ENCODE measurements at regions not wholly inside any gene's neighbourhood (a gene's known extent, or its start where the extent isn't known, plus 50 kb on each side); places are given as distances from the start of the nearest gene placed in this dataset.

DNA sequence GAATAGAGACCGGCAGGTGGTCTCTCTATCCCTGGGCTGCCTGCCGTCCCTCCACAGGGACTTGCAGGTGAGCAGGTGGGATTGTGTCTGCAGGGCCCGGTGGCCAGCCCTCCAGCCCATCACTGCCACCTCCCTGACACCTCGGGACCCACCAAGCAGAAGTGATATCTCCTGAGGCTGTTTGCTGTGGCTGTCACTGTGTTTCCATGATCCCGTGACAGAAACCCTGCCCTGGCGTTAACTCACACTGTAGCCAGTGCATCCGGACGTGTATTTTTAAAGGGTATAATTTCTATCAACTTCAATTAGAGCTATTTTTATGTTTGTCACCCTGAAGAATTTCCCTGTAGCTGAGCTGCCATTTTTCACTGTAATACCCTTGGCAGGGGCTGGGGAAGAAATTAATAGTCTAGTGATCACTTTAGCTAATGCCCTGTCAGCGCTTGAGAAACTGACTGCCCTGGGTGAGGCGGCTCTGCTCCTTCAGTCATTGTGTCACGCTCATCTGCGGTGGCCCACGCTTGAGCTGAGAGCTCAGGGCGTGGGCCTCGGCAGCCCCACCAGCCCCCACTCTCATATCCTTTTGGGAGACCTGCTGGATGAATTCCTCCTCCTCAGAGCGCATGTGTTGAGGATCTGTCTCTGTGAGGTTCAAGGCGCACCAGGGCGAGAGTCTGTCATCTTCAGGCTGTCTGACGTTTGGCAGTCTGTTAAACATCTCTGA lies 229.9 kb upstream of the CIBAR2 start:
- no peak overlapping the region for H3K4me2 ChIP-seq (ENCODE audit: unreplicated experiment)
- no peaks in the 10 kb centered on the region for H3K9me3 ChIP-seq (ENCODE audit: low read depth)
- no peaks in the 10 kb centered on the region for H3K36me3 ChIP-seq (ENCODE audit: low read depth)
- H3K9me2 ChIP-seq (ENCODE audit: insufficient read depth) = no peaks in the 10 kb centered on the region
- no peak overlapping the region for H3K4me3 ChIP-seq
- in situ Hi-C loops (cut with MboI) = no loop called here
- 0 out of 2 replicates have a peak, but pooled peaks cover 4% of the 10 kb centered on the region for H4K20me1 ChIP-seq (ENCODE audit: insufficient read depth)
- WGBS, 2 experiments (ENCODE audit: low coverage in 1 of 2, low lambda C conversion rate in 2 of 2, missing lambda C conversion rate in 2 of 2) = 61 to 62% methylated on average over 19 of the region's 19 CpGs
- no peak overlapping the region for H3K9ac ChIP-seq
- H3K79me2 ChIP-seq (ENCODE audit: insufficient read depth) = peaks cover 53% of the 10 kb centered on the region
- DNase-seq = no peak
- no peak overlapping the region for H3K27ac ChIP-seq
- no peaks in the 10 kb centered on the region for H3F3A ChIP-seq (ENCODE audit: insufficient read depth)
- H3K4me1 ChIP-seq (ENCODE audit: insufficient read depth) = no peaks in the 10 kb centered on the region
- H3K27me3 ChIP-seq (replicated peaks; ENCODE audit: insufficient read depth) = no peaks in the 10 kb centered on the region
- no peak for TF ChIP-seq EZH2 (IDR thresholded peaks at IDR 0.05; ENCODE audit: insufficient read depth, poor library complexity, severe bottlenecking)
- TF ChIP-seq EZH2phosphoT487 (IDR thresholded peaks at IDR 0.05; ENCODE audit: insufficient read depth, low read depth) = no peak
- no peak overlapping the region for H2AFZ ChIP-seq

DNA sequence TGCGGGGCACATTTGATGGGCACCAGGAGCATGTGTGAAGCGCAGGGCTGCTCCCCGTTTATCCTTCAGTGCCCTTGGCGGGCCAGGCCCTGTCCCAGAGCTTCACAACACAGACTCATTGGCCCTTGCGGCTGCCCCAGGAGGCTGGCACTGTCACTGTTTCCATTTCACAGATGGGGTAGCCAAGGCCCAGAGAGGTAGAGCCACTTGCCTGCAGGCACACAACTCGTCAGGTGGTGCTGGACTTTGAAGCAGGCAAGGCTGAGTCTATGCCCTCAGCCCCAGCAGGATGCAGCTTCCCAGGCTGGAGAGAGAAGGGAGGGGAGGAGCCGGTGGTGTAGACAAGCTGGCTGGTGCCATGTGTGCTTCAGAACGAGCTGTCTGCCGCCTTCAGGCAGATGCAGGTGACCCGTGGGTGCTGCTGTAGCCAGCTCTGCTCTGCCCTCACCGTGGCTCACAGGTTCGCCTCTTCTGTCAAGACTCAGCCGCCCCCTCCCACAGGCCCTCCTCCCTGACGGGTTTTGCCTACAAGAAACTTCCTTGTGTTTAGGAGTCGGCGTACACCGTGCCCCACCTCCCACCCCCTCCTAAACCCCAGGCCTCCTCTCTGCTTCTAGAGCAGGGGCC lies 232.3 kb upstream of the CIBAR2 start:
- H3K4me2 ChIP-seq (ENCODE audit: unreplicated experiment) = no peak overlapping the region
- no peak for DNase-seq
- no peaks in the 10 kb centered on the region for H3F3A ChIP-seq (ENCODE audit: insufficient read depth)
- H3K79me2 ChIP-seq (ENCODE audit: insufficient read depth) = peaks cover 51% of the 10 kb centered on the region
- no peaks in the 10 kb centered on the region for H3K4me1 ChIP-seq (ENCODE audit: insufficient read depth)
- H4K20me1 ChIP-seq (ENCODE audit: insufficient read depth) = 0 out of 2 replicates have a peak, but pooled peaks cover 4% of the 10 kb centered on the region
- no peak overlapping the region for H2AFZ ChIP-seq
- H3K9ac ChIP-seq = no peak overlapping the region
- no peaks in the 10 kb centered on the region for H3K36me3 ChIP-seq (ENCODE audit: low read depth)
- no peaks in the 10 kb centered on the region for H3K9me2 ChIP-seq (ENCODE audit: insufficient read depth)
- no peak overlapping the region for H3K4me3 ChIP-seq
- H3K27me3 ChIP-seq (replicated peaks; ENCODE audit: insufficient read depth) = no peaks in the 10 kb centered on the region
- H3K9me3 ChIP-seq (ENCODE audit: low read depth) = no peaks in the 10 kb centered on the region
- no peak overlapping the region for H3K27ac ChIP-seq
- in situ Hi-C loops (cut with MboI) = no loop called here
- TF ChIP-seq EZH2 (IDR thresholded peaks at IDR 0.05; ENCODE audit: insufficient read depth, poor library complexity, severe bottlenecking) = no peak
- no peak for TF ChIP-seq EZH2phosphoT487 (IDR thresholded peaks at IDR 0.05; ENCODE audit: insufficient read depth, low read depth)
- 94 to 99% methylated on average over 11 to 17 of the region's 17 CpGs for WGBS, 2 experiments (ENCODE audit: low coverage in 1 of 2, low lambda C conversion rate in 2 of 2, missing lambda C conversion rate in 2 of 2)

DNA sequence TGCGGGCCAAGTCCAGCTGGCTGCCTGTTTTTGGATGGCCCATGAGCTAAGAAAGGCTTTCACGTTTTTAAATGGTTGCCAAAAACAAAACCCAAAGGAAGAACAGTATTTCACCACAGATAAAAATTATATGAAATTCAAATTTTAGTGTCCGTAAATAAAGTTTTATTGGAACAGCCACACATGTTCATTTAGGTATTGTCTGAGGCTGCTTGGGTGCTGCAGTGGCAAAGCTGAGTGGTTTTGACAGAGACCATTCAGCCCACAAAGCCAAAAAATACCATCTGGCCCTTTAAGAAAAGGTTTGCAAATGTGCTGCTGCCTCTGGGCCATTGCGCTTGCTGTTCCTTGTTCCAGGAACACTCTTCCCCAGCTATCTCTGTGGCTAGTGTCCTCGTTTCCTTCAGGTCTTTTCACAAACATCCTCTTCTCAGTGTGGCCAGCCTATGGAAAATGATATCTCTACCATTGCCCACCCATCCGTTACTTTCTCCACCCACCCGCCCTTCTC lies 232.9 kb upstream of the CIBAR2 start:
- Histone ChIP-seq H2AFZ (no peak overlapping the region), H3K9me3 (ENCODE audit: low read depth) (no peaks in the 10 kb centered on the region), H3K9ac (no peak overlapping the region), H3K27me3 (replicated peaks; ENCODE audit: insufficient read depth) (no peaks in the 10 kb centered on the region), H4K20me1 (ENCODE audit: insufficient read depth) (0 out of 2 replicates have a peak, but pooled peaks cover 4% of the 10 kb centered on the region), H3K4me3 (no peak overlapping the region), H3K36me3 (ENCODE audit: low read depth) (no peaks in the 10 kb centered on the region), H3K27ac (no peak overlapping the region), H3F3A (ENCODE audit: insufficient read depth) (no peaks in the 10 kb centered on the region), H3K79me2 (ENCODE audit: insufficient read depth) (peaks cover 51% of the 10 kb centered on the region), H3K4me2 (ENCODE audit: unreplicated experiment) (no peak overlapping the region), H3K9me2 (ENCODE audit: insufficient read depth) (no peaks in the 10 kb centered on the region), H3K4me1 (ENCODE audit: insufficient read depth) (no peaks in the 10 kb centered on the region)
- TF ChIP-seq EZH2phosphoT487 (IDR thresholded peaks at IDR 0.05; ENCODE audit: insufficient read depth, low read depth) (no peak), EZH2 (IDR thresholded peaks at IDR 0.05; ENCODE audit: insufficient read depth, poor library complexity, severe bottlenecking) (no peak)
- no peak for DNase-seq
- in situ Hi-C loops (cut with MboI) = no loop called here
- WGBS, 2 experiments (ENCODE audit: low coverage in 1 of 2, low lambda C conversion rate in 2 of 2, missing lambda C conversion rate in 2 of 2) = 64 to 67% methylated on average over 7 of the region's 7 CpGs

DNA sequence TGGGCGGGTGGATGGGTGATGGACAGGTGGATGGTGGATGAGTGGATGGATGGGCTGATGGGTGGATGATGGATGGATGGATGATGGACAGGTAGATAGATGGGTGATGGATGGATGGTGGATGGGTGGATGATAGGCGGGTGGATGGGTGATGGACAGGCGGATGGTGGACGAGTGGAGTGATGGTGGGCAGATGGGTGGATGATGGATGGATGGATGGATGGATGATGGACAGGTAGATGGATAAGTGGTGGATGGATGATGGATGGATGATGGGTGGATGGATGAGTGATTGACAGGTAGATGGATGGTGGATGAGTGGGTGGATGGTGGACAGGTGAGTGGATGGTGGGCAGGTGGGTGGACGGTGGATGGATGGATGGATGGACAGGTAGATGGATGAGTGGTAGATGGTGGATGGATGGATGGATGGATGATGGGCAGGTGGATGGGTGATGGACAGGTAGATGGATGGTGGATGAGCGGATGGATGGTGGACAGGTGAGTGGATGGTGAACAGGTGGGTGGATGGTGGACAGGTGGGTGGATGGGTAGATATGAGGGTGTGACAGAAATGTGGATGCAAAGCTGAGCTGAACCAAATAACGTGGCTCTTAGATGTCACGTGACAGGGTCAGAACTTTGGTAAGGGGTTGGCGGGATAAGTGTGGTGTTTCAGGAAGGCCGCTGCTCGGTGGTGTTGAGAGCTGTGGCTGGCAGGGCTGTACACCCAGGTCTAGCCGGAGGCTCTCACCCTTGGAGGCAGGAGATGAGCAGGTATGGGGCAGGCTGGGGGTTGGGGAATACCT lies 234.3 kb upstream of the CIBAR2 start:
- no peak overlapping the region for H3K27ac ChIP-seq
- in situ Hi-C loops (cut with MboI) = no loop called here

More for the DNA sequence above, 234.3 kb upstream of the CIBAR2 start:
- Histone ChIP-seq H3K79me2 (ENCODE audit: insufficient read depth) (peaks cover 48% of the 10 kb centered on the region), H4K20me1 (ENCODE audit: insufficient read depth) (0 out of 2 replicates have a peak, but pooled peaks cover 4% of the 10 kb centered on the region), H3K4me2 (ENCODE audit: unreplicated experiment) (no peak overlapping the region), H3K9me2 (ENCODE audit: insufficient read depth) (no peaks in the 10 kb centered on the region), H3K9ac (no peak overlapping the region), H3K4me3 (no peak overlapping the region), H3K4me1 (ENCODE audit: insufficient read depth) (peaks cover 9% of the 10 kb centered on the region), H2AFZ (no peak overlapping the region), H3K27me3 (replicated peaks; ENCODE audit: insufficient read depth) (no peaks in the 10 kb centered on the region), H3K9me3 (ENCODE audit: low read depth) (no peaks in the 10 kb centered on the region), H3K36me3 (ENCODE audit: low read depth) (no peaks in the 10 kb centered on the region), H3F3A (ENCODE audit: insufficient read depth) (peaks cover 6% of the 10 kb centered on the region; the same call in 1 of the 2 replicates)
- WGBS, 2 experiments (ENCODE audit: low coverage in 1 of 2, low lambda C conversion rate in 2 of 2, missing lambda C conversion rate in 2 of 2) = 96 to 99% methylated on average over 10 to 12 of the region's 12 CpGs
- TF ChIP-seq EZH2 (IDR thresholded peaks at IDR 0.05; ENCODE audit: insufficient read depth, poor library complexity, severe bottlenecking) = no peak
- no peak for TF ChIP-seq EZH2phosphoT487 (IDR thresholded peaks at IDR 0.05; ENCODE audit: insufficient read depth, low read depth)
- no peak for DNase-seq
